Lower leg skin (tissue), 3 donors: ENCODE measurements at regions not wholly inside any gene's neighbourhood (a gene's known extent, or its start where the extent isn't known, plus 50 kb on each side); places are given as distances from the start of the nearest gene placed in this dataset.

ENCODE experiments used
- CTCF ChIP-seq, 3 donors: fragments of 450-650 bp; IDR thresholded peaks; one replicate each; pipeline ENCODE4 v1.5.1; 2016; ENCODE audit warnings: antibody characterized with exemption in 3 of 3, mild to moderate bottlenecking in 3 of 3, moderate library complexity in 2 of 3
- POLR2A ChIP-seq, 2 donors: fragments of 450-650 bp; IDR thresholded peaks; one replicate each; pipeline ENCODE4 v1.6.1; 2016 to 2017; ENCODE audit warnings: antibody characterized with exemption in 2 of 2, mild to moderate bottlenecking in 1 of 2, moderate library complexity in 1 of 2

- no peak for TF ChIP-seq CTCF (IDR thresholded peaks at IDR 0.05)
- TF ChIP-seq POLR2A (IDR thresholded peaks at IDR 0.05): no peak
Measured at GRCh38 chr14:61125041-61125866, 144.2 kb downstream of the SLC38A6 start.
